NCI-H1436 (cell line): ENCODE measurements at regions not wholly inside any gene's neighbourhood (a gene's known extent, or its start where the extent isn't known, plus 50 kb on each side); places are given as distances from the start of the nearest gene placed in this dataset.
"Not testable (repeated sequence)": the region's sequence is repeated elsewhere in the genome, so short reads cannot be mapped to it uniquely, and the experiment has no call there.

ENCODE experiments used
- DNase-seq: peaks from one replicate; lab custom pipeline; 2025; lab: John Stamatoyannopoulos, UW

- DNase-seq = no peak
Measured at GRCh38 chr18:11464129-11464528, 145.3 kb upstream of the SLC35G4 start.

- no peak for DNase-seq
Measured at GRCh38 chr18:11458447-11458846, 150.9 kb upstream of the SLC35G4 start.

- DNase-seq = not testable (repeated sequence)
Measured at GRCh38 chr18:11457853-11458252, 151.5 kb upstream of the SLC35G4 start.

- no peak for DNase-seq
Measured at GRCh38 chr18:11454040-11454439, 155.4 kb upstream of the SLC35G4 start.

- DNase-seq = not testable (repeated sequence)
Measured at GRCh38 chr18:11444169-11444568, 165.2 kb upstream of the SLC35G4 start.

GRCh38 chr18:11437046-11437445 is 172.3 kb upstream of the SLC35G4 start:
- no peak for DNase-seq

- DNase-seq = no peak
Measured at GRCh38 chr18:11432360-11432811, 177.0 kb upstream of the SLC35G4 start.

- DNase-seq = no peak
Measured at GRCh38 chr18:11429876-11430275, 179.5 kb upstream of the SLC35G4 start.

- no peak for DNase-seq
Measured at GRCh38 chr18:11425211-11425610, 184.2 kb upstream of the SLC35G4 start.

- DNase-seq = no peak
Measured at GRCh38 chr18:11419338-11419737, 190.1 kb upstream of the SLC35G4 start.

- DNase-seq = no peak
Measured at GRCh38 chr18:11412811-11413210, 196.6 kb upstream of the SLC35G4 start.

- no peak for DNase-seq
Measured at GRCh38 chr18:11411048-11411447, 198.3 kb upstream of the SLC35G4 start.

- no peak for DNase-seq
Measured at GRCh38 chr18:11408555-11409065, 200.8 kb upstream of the SLC35G4 start.

GRCh38 chr18:11407940-11408339 is 201.5 kb upstream of the SLC35G4 start:
- DNase-seq = no peak

GRCh38 chr18:11405804-11406203 is 203.6 kb upstream of the SLC35G4 start:
- no peak for DNase-seq

GRCh38 chr18:11400703-11401102 is 208.7 kb upstream of the SLC35G4 start:
- no peak for DNase-seq

- no peak for DNase-seq
Measured at GRCh38 chr18:11398625-11399024, 210.8 kb upstream of the SLC35G4 start.

- DNase-seq = no peak
Measured at GRCh38 chr18:11392980-11393885, 216.2 kb upstream of the SLC35G4 start.

GRCh38 chr18:11392292-11392691 is 217.1 kb upstream of the SLC35G4 start:
- no peak for DNase-seq

- DNase-seq = no peak
Measured at GRCh38 chr18:11391661-11392060, 217.7 kb upstream of the SLC35G4 start.

GRCh38 chr18:11388755-11389680 is 220.4 kb upstream of the SLC35G4 start:
- DNase-seq = no peak

GRCh38 chr18:11387880-11388279 is 221.5 kb upstream of the SLC35G4 start:
- no peak for DNase-seq
